Activated T-helper 1 cell treated with anti-CD3 and anti-CD28 coated beads, Interleukin-12 subunit alpha, Interleukin-12 subunit beta, Interleukin-2, Interleukin-4 antibody, amounts not matched to agents 30 ng/mL and 10 ng/mL and 1 ng/mL, durations not matched to agents 14 hours and 24 hours and 36 hours (primary cell): ENCODE measurements at regions not wholly inside any gene's neighbourhood (a gene's known extent, or its start where the extent isn't known, plus 50 kb on each side); places are given as distances from the start of the nearest gene placed in this dataset.
"Not testable (repeated sequence)": the region's sequence is repeated elsewhere in the genome, so short reads cannot be mapped to it uniquely, and the experiment has no call there.

Experiments used
- DNase-seq: peaks from one replicate; pipeline ENCODE4 v3.0.0; 2021; ENCODE audit warnings: low spot score
- H3K27ac Mint-ChIP-seq: one replicate; pipeline ENCODE4 v1.8.0; 2021; ENCODE audit warnings: mild to moderate bottlenecking, mixed read lengths
- H3K27me3 Mint-ChIP-seq: one replicate; pipeline ENCODE4 v1.8.0; 2022; ENCODE audit warnings: mild to moderate bottlenecking, moderate library complexity, mixed read lengths; ENCODE audit not compliant: insufficient read depth
- H3K36me3 Mint-ChIP-seq: one replicate; pipeline ENCODE4 v1.8.0; 2021; ENCODE audit warnings: low read depth, mixed read lengths
- H3K4me1 Mint-ChIP-seq: one replicate; pipeline ENCODE4 v1.8.0; 2021; ENCODE audit warnings: low read depth, mixed read lengths
- H3K4me3 Mint-ChIP-seq: one replicate; pipeline ENCODE4 v1.8.0; 2021; ENCODE audit warnings: mild to moderate bottlenecking, moderate library complexity, mixed read lengths
- H3K9me3 Mint-ChIP-seq: one replicate; pipeline ENCODE4 v1.8.0; 2021; ENCODE audit warnings: mixed read lengths
- intact Hi-C: fragments of 100-400 bp; cut with micrococcal nuclease; formaldehyde crosslinking; loops from one replicate; pipeline ENCODE4 v1.15.1; 2024

GRCh38 chr5:98318386-98318785, 455.1 kb upstream of the RGMB start:
- no peak for DNase-seq
- no peaks in the 10 kb centered on the region for H3K9me3 Mint-ChIP-seq
- H3K4me3 Mint-ChIP-seq = no peak overlapping the region
- H3K4me1 Mint-ChIP-seq = no peaks in the 10 kb centered on the region
- peaks cover 7% of the 10 kb centered on the region for H3K27me3 Mint-ChIP-seq
- H3K27ac Mint-ChIP-seq = no peak overlapping the region
- intact Hi-C loops = no loop called here
- H3K36me3 Mint-ChIP-seq = no peaks in the 10 kb centered on the region

GRCh38 chr5:98319299-98320011, 454.0 kb upstream of the RGMB start:
- intact Hi-C loops = no loop called here
- peaks cover 3% of the 10 kb centered on the region for H3K27me3 Mint-ChIP-seq
- no peak overlapping the region for H3K4me3 Mint-ChIP-seq
- no peaks in the 10 kb centered on the region for H3K4me1 Mint-ChIP-seq
- no peaks in the 10 kb centered on the region for H3K9me3 Mint-ChIP-seq
- no peak overlapping the region for H3K27ac Mint-ChIP-seq
- no peak for DNase-seq
- no peaks in the 10 kb centered on the region for H3K36me3 Mint-ChIP-seq

GRCh38 chr5:98320343-98320742, 453.1 kb upstream of the RGMB start:
- Mint-ChIP-seq H3K4me1 (no peaks in the 10 kb centered on the region), H3K9me3 (no peaks in the 10 kb centered on the region), H3K27ac (no peak overlapping the region), H3K4me3 (no peak overlapping the region), H3K27me3 (no peaks in the 10 kb centered on the region), H3K36me3 (no peaks in the 10 kb centered on the region)
- intact Hi-C loops = no loop called here
- DNase-seq = no peak

- H3K27me3 Mint-ChIP-seq = no peaks in the 10 kb centered on the region
- H3K4me1 Mint-ChIP-seq = no peaks in the 10 kb centered on the region
- H3K4me3 Mint-ChIP-seq = no peak overlapping the region
- DNase-seq = no peak
- intact Hi-C loops = no loop called here
- no peak overlapping the region for H3K27ac Mint-ChIP-seq
- H3K9me3 Mint-ChIP-seq = no peaks in the 10 kb centered on the region
- H3K36me3 Mint-ChIP-seq = no peaks in the 10 kb centered on the region
Observed at GRCh38 chr5:98321361-98321760, 452.1 kb upstream of the RGMB start.

GRCh38 chr5:98325187-98325586, 448.3 kb upstream of the RGMB start:
- H3K4me3 Mint-ChIP-seq, H3K4me1 Mint-ChIP-seq, H3K9me3 Mint-ChIP-seq, H3K36me3 Mint-ChIP-seq, H3K27me3 Mint-ChIP-seq, H3K27ac Mint-ChIP-seq, intact Hi-C loops, DNase-seq: not testable (repeated sequence)

- no peaks in the 10 kb centered on the region for H3K27me3 Mint-ChIP-seq
Observed at GRCh38 chr5:98328015-98328414, 445.4 kb upstream of the RGMB start.

GRCh38 chr5:98330871-98331270, 442.6 kb upstream of the RGMB start:
- Mint-ChIP-seq H3K4me1 (no peaks in the 10 kb centered on the region), H3K36me3 (no peaks in the 10 kb centered on the region), H3K4me3 (no peak overlapping the region), H3K9me3 (no peaks in the 10 kb centered on the region), H3K27me3 (no peaks in the 10 kb centered on the region), H3K27ac (no peak overlapping the region)
- no peak for DNase-seq
- intact Hi-C loops = no loop called here

More at GRCh38 chr5:98328015-98328414, 445.4 kb upstream of the RGMB start:
- no peaks in the 10 kb centered on the region for H3K4me1 Mint-ChIP-seq
- no peak overlapping the region for H3K27ac Mint-ChIP-seq
- H3K9me3 Mint-ChIP-seq = no peaks in the 10 kb centered on the region
- no peak for DNase-seq
- H3K4me3 Mint-ChIP-seq = no peak overlapping the region
- H3K36me3 Mint-ChIP-seq = no peaks in the 10 kb centered on the region
- intact Hi-C loops = no loop called here

GRCh38 chr5:98333921-98334320, 439.5 kb upstream of the RGMB start:
- H3K4me1 Mint-ChIP-seq = no peaks in the 10 kb centered on the region
- no peak overlapping the region for H3K4me3 Mint-ChIP-seq
- H3K9me3 Mint-ChIP-seq = no peaks in the 10 kb centered on the region
- no peaks in the 10 kb centered on the region for H3K27me3 Mint-ChIP-seq
- H3K27ac Mint-ChIP-seq = no peak overlapping the region
- intact Hi-C loops = no loop called here
- no peak for DNase-seq
- H3K36me3 Mint-ChIP-seq = no peaks in the 10 kb centered on the region

- no peak for DNase-seq
- no peak overlapping the region for H3K4me3 Mint-ChIP-seq
- H3K9me3 Mint-ChIP-seq = no peaks in the 10 kb centered on the region
- intact Hi-C loops = no loop called here
- H3K36me3 Mint-ChIP-seq = no peaks in the 10 kb centered on the region
- H3K27ac Mint-ChIP-seq = no peak overlapping the region
- H3K4me1 Mint-ChIP-seq = no peaks in the 10 kb centered on the region
- no peaks in the 10 kb centered on the region for H3K27me3 Mint-ChIP-seq
Observed at GRCh38 chr5:98334946-98335345, 438.5 kb upstream of the RGMB start.

GRCh38 chr5:98339141-98339848, 434.2 kb upstream of the RGMB start:
- no peaks in the 10 kb centered on the region for H3K36me3 Mint-ChIP-seq
- peaks cover 1% of the 10 kb centered on the region for H3K27me3 Mint-ChIP-seq
- H3K4me1 Mint-ChIP-seq = no peaks in the 10 kb centered on the region
- H3K9me3 Mint-ChIP-seq = no peaks in the 10 kb centered on the region
- no peak overlapping the region for H3K4me3 Mint-ChIP-seq
- intact Hi-C loops = no loop called here
- no peak for DNase-seq
- no peak overlapping the region for H3K27ac Mint-ChIP-seq

GRCh38 chr5:98341038-98342032, 432.1 kb upstream of the RGMB start:
- H3K27me3 Mint-ChIP-seq = peaks cover 1% of the 10 kb centered on the region
- no peak overlapping the region for H3K27ac Mint-ChIP-seq
- DNase-seq = no peak
- H3K4me1 Mint-ChIP-seq = no peaks in the 10 kb centered on the region
- H3K9me3 Mint-ChIP-seq = no peaks in the 10 kb centered on the region
- intact Hi-C loops = no loop called here
- H3K36me3 Mint-ChIP-seq = no peaks in the 10 kb centered on the region
- no peak overlapping the region for H3K4me3 Mint-ChIP-seq

GRCh38 chr5:98342958-98343660, 430.4 kb upstream of the RGMB start:
- H3K4me3 Mint-ChIP-seq, DNase-seq, H3K4me1 Mint-ChIP-seq, H3K9me3 Mint-ChIP-seq, H3K27ac Mint-ChIP-seq, H3K27me3 Mint-ChIP-seq, intact Hi-C loops, H3K36me3 Mint-ChIP-seq: not testable (repeated sequence)
